Superior temporal gyrus (tissue), 1 donor: ENCODE measurements at regions not wholly inside any gene's neighbourhood (a gene's known extent, or its start where the extent isn't known, plus 50 kb on each side); places are given as distances from the start of the nearest gene placed in this dataset.

Experiments
- DNase-seq: peaks from one replicate; pipeline ENCODE4 v3.0.0-alpha.2; 2016; ENCODE audit errors: extremely low spot score

- no peak for DNase-seq
Measured at GRCh38 chr9:129285979-129286772, 108.1 kb upstream of the IER5L start.

DNA sequence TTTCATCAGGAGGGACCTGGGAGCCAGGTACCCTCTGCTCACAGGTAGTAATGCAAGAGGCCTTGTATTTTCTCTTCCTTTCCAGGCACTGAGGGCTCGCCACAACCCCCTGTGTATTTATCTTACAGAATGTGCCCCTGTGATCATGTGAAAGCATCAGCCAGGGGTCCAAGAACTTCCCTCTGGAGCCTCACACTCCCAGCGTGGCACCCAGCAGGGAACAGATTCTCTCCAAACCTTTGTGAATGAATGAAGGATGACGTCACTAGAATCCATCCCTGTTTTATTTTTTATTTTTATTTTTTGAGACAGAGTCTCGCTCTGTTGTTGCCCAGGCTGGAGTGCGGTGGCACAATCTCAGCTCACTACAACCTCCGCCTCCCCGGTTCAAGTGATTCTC, 107.3 kb upstream of the IER5L start:
- no peak for DNase-seq

DNA sequence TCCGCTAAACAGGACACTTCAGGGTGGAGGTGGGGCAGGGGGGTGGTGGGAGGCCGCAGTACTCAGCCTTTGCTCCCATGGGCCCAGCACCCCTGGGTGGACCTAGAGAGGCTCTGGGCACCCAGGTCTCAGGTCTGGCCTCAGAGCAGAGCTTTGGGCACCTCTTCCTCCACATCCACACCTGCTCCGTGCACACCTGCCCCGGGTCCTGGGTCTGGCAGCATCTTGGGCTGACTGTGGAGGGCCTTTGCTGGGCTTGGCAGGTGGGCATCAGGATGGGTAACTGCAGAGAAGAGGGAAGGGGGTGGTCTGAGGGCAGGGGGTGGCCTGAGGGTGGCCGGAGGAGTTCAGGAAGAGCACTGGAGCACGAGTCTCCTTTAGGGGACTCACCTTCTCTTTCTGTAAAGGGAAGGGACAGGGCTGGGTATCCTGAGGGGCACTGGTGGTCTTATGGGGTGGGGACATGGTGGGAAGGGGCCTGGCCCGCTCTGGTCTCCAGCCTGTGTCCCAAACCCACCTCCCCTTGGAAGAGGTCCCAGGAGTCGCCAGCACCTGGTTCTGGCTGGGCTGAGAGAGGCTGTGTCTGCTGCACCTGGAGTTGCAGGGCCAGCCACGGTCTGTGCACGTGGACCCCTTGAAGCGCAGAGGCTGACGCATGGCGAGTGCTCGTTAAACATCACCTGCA, 106.7 kb upstream of the IER5L start:
- no peak for DNase-seq

DNA sequence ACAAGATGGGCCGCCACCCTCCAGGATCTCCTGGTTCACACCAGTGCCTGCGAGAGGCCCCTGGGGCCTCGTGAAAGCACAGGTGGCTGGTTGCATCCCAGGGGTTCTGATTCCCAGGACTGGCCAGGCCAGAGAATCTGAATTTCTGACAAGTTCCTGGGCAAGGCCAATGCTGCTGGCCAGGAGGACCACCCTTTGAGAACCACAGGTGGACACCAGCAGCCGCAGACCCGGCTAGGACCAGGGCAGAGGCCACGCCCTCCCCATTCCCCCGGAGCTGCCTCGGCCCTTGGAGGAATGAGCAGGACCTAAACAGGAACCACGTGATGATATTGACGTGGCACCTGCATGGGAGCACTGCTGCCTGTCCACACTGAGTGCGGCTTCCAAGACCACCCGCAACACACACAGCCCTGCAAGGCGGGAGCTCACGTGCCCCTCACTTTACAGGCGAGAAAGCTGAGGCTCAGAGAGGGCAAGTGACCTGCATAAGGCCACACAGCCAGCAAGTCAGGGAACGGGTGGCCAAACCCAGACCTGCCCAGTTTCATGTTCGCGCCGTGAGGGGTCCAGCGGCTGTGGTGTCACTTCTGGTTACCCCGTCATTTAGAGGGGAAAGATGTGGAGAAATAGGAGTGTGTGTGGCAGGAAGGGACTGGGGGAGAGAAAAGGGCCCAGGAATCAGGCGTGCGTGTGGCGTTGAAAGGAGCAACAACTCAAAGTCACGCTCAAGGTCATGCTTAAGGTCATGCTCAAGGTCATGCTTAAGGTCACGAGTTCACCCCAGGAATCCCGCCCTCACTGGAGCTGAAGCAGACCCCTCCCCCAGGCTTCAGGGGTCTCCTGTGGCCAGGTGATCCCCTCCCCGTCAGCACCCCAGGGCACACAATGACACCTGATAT, 105.9 kb upstream of the IER5L start:
- DNase-seq, result no peak

DNA sequence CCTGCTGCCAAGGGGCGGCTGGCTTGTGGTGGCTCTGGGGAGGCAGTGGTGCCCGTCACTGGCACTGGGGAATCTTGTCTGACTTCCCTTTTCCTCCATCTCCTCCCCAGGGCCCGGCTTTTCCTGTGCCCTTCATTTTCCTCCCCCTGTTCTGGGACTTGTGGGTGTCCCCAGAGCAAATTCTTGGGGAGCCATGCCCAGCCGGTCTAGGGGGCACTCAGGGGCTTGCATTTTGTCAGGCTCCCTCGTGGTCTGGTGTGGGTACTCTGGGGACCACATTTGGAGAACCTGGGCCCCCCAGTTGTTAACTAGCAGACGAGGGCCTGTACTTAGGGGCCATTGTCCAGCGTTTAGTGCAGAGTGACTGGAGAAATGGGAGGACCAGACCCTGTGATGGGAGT, 105.2 kb upstream of the IER5L start:
- DNase-seq, result no peak

- DNase-seq, result no peak
Measured at GRCh38 chr9:129282731-129283211, 104.7 kb upstream of the IER5L start.

- DNase-seq, result no peak
Measured at GRCh38 chr9:129282272-129282671, 104.2 kb upstream of the IER5L start.

DNA sequence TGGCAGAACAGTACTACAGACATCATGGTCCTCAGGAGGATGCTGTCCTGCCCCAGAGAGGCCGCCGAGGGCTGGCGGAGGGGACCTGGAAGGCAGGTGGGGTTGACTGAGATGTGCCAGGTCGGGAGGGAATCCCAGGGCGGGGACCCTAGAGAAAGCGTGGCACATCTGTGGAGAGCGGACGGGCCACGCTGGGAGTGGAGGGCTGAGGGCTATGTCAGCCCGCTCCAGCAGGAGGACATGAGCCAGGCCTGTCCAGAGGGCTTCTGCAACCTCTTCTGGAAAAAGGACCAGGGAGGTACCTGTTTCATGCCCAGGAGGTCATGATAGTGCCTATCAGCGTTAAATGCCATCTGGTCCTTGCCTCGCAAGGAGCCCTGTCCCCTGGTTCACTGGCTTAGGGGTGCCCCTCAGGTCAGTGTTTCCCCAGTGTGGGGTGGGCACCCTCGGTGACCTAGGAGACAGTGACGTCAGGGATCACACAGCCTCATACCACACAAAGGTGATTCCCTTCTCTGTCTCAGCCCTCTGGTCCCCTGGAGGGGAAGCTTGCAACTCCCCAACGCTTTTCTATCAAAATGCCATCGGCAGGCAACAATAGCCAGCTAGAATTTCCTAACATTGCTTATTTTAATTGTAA, 103.6 kb upstream of the IER5L start:
- no peak for DNase-seq

DNA sequence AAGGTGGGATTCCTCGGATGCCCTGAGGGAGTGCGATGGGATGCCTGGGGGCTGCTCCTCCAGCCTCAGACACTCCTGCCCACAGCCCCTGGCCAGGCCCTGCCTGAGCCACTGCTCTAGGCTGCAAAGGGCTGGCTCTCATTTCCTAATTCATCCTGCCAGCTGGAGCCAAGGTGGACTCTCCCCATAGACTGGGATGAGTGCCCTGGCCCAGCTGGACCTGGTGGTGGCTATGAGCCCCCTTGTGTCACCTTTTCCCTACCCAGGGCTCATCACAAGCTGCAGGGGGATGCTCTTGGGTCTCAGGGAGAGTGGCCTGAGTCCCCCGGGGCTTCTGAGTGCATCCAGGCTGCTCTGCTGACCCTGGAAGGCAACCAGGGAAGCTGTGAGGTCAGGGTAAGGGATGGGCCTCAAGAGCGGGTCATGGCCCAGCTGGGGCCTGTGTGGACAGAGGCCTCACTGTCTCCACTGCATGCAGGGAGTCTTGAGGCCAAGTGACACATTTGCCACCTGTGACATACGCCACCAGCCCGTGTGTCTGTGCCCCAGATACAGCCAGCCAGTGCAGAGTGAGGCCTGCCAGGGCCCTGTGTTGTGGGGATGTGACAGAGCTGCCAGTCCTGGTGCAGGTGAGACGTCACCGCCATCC, 102.7 kb upstream of the IER5L start:
- peak; percentile 20 for DNase-seq

GRCh38 chr9:129280236-129280622, 102.2 kb upstream of the IER5L start:
- no peak for DNase-seq

- no peak for DNase-seq
Measured at GRCh38 chr9:129278391-129279237, 100.6 kb upstream of the IER5L start.

- no peak for DNase-seq
Measured at GRCh38 chr9:129276486-129277230, 98.6 kb upstream of the IER5L start.

GRCh38 chr9:129275626-129276247, 97.7 kb upstream of the IER5L start:
- DNase-seq, result no peak

GRCh38 chr9:129273941-129274684, 96.1 kb upstream of the IER5L start:
- DNase-seq, result no peak

- no peak for DNase-seq
Measured at GRCh38 chr9:129273136-129273895, 95.3 kb upstream of the IER5L start.

GRCh38 chr9:129272348-129273025, 94.4 kb upstream of the IER5L start:
- no peak for DNase-seq

- no peak for DNase-seq
Measured at GRCh38 chr9:129270903-129271431, 92.9 kb upstream of the IER5L start.
